ENCODE measurements at regions not wholly inside any gene's neighbourhood (a gene's known extent, or its start where the extent isn't known, plus 50 kb on each side); places are given as distances from the start of the nearest gene placed in this dataset.

DNA sequence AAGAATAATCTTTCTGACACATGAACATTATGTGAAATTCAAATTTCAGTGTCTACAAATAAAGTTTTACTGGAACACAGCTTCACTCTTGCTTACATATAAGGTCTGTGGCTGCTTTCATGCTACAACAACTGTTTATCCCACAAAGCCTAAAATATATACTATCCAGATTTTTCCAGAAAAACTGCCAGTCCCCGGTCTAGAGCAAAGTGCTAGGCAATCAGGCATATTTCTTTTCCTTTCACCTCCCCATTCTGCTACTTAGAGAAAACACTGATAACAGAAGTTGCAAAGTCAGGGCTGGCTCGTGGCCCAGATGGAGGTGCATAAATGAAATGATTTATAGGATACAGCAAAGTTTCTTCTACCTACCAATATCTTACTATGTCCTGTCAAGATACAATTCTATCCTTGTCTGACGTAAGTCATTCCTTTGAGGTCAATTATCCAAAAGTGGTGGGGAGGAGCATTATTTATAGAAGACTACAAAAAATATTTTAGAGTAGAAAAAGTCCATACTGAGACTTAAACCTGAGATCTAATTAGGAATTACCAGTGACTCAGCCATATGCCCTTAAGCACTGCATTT is 384.1 kb downstream of the NXPH1 start:
- TF ChIP-seq, protein P1, sequence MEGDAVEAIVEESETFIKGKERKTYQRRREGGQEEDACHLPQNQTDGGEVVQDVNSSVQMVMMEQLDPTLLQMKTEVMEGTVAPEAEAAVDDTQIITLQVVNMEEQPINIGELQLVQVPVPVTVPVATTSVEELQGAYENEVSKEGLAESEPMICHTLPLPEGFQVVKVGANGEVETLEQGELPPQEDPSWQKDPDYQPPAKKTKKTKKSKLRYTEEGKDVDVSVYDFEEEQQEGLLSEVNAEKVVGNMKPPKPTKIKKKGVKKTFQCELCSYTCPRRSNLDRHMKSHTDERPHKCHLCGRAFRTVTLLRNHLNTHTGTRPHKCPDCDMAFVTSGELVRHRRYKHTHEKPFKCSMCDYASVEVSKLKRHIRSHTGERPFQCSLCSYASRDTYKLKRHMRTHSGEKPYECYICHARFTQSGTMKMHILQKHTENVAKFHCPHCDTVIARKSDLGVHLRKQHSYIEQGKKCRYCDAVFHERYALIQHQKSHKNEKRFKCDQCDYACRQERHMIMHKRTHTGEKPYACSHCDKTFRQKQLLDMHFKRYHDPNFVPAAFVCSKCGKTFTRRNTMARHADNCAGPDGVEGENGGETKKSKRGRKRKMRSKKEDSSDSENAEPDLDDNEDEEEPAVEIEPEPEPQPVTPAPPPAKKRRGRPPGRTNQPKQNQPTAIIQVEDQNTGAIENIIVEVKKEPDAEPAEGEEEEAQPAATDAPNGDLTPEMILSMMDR (optimal IDR thresholded peaks at IDR 0.05 in 1 of 3, IDR thresholded peaks at IDR 0.05 in 1 of 3, conservative IDR thresholded peaks at IDR 0.05 in 1 of 3; ENCODE audit: extremely low read depth in 1 of 3, insufficient read depth in 2 of 3, low read length in 3 of 3) = no peak
- no peak for TF ChIP-seq EZH2 (IDR thresholded peaks at IDR 0.05; ENCODE audit: low read length)

Measured in keratinocyte (primary cell).